ELF-1 (cell line): ENCODE measurements at regions not wholly inside any gene's neighbourhood (a gene's known extent, or its start where the extent isn't known, plus 50 kb on each side); places are given as distances from the start of the nearest gene placed in this dataset.

Experiments used
- DNase-seq: peaks from one replicate; pipeline ENCODE4 v3.0.0-alpha.2; 2016; ENCODE audit warnings: low read depth, low spot score

DNA sequence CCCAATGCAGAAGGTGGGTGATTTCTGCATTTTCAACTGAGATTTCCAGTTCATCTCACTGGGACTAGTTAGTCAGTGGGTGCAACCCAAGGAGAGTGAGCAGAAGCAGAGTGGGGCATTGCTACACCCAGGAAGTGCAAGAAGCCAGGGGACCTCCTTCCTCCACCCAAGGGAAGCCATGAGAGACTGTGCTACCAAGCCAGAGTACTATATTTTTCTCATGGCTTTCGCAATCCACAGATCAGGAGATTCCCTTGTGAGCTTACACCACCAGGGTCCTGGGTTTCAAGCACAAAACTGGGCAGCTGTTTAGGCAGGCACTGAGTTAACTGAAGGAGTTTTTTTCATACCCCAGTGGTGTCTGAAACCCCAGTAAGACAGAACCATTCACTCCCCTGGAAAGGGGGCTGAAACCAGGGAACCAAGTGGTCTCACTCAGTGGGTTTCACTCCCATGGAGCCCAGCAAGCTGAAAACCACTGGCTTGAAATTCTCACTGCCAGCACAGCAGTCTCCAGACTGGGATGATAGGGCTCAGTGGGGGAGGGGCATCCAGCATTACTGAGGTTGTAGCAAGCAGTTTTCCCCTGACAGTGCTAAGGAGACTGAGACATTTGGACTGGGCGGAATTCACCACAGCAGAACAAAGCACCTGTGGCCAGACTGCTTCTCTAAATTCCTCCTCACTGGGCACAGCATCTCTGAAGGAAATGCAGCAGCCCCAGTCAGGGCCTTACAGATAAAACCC lies 903.4 kb downstream of the TECRL start:
- no peak for DNase-seq

DNA sequence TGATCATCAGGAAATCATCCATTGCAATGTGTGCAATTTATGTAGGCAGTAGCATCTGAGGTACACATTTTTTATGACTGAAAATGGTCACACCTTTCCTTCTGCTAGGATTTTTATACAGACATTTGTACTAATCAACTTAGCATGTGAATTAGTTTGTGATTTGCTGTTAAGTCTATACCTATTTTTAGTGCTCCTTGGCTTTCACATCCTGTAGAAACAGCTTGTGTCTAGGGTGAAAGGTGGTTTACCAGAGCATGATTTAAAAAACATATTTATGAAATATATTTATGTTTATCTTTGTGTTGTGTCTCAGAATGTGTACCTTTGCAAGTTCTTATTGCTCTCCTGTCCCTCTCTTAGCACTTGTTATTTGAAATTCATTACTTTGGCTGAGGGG lies 916.0 kb downstream of the TECRL start:
- DNase-seq: no peak

DNA sequence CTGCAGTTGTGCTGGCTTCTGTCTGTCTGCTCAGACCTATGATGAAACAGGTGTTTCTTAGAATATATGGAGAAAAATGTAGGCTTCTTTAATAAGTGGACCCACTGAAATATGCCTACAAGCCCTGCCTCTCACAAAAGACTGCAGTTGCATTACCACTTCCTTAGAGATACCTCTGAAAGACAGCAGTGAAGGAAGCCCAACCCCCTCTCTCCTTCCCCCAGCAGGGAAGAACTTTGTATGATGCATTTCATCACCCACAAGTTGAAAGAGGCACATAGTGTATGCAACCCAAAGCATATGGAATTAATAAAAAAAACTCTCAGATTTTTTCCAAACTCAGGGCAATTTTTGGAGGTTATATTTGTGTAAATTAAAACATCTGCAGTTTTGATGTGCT lies 916.7 kb downstream of the TECRL start:
- no peak for DNase-seq

DNA sequence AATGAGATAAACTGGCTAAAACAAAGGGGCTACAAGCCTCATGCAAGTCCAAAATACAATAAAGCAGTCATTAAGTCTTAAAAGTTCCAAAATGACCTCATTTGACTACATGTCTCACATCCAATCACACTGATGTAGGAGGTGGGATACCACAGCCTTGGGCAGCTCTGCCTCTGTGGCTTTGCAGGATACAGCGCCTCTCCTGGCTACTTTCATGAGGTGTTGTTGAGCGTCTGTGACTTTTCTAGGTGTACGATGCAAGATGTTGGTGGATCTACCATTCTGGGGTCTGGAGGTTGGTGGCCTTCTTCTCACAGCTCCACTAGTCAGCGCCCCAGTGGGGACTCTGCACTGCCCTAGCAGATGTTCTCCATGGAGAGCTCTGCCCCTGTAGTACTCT lies 944.9 kb downstream of the TECRL start:
- no peak for DNase-seq

DNA sequence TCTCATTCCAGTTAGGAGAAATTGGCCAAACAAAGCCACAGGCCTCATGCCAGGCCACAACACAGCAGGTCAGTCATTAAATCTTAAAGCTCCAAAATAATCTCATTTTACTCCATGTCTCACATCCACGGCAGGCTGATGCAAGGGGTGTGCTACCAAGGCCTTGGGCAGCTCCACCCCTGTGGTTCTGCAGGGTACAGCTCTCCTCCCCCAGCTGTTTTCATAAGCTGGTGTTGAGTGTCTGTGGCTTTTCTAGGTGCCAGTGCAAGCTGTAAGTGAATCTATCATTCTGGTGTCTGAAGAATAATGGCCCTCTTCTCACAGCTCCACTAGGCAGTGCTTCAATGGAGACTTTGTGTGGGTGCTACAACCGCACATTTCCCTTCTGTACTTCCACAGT lies 949.2 kb downstream of the TECRL start:
- no peak for DNase-seq

DNA sequence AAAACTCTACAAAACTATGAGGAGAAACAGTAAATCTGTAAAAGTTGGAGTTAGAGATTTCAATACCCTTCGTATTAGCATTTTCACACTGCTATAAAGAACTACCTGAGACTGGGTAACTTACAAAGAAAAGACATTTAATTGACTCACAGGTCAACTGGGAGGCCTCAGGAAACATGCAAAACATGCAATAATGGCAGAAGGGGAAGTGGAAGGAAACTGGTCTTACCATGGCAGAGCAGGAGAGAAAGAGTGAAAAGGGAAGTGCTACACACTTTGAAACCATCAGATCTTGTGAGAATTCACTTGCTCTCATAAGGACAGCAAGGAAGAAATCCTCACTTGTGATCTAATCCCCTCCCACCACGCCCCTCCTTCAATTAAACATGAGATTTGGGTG lies 949.9 kb downstream of the TECRL start:
- DNase-seq: no peak

DNA sequence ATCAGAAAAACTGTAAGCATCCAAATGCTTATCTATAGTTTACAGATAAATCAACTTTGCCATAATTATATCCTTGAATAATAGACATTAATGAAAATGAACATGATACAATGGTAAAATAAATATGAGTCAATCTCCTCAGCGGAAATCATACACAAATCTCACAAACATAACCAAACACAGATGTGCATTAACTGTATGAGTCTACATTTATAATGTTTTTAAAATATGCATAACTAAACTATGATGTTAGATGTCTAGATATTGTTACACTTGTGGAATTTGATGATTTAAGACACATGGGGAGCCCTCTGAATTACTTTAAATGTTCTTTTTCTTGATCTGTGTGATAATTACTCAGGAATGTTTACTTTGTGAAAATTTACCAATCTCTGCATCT lies 951.2 kb downstream of the TECRL start:
- DNase-seq: no peak

DNA sequence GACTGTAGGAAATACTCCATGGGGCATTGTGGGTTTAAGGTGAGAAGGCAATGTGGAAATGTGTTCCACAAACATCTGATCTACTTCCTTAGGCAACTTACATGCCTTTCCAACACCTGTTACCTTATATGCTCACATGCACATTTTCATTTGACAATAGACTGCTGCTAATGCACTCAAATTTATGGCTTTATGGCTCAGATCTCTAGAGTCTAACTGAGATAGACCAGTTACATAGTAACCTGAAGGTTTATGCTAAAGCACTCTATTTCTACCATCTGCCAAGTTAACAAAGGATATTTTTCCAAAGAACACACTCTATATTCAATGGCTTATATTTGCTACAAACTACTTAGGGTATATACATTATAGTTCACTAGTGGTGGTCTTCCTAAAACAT lies 969.0 kb downstream of the TECRL start:
- DNase-seq: no peak

DNA sequence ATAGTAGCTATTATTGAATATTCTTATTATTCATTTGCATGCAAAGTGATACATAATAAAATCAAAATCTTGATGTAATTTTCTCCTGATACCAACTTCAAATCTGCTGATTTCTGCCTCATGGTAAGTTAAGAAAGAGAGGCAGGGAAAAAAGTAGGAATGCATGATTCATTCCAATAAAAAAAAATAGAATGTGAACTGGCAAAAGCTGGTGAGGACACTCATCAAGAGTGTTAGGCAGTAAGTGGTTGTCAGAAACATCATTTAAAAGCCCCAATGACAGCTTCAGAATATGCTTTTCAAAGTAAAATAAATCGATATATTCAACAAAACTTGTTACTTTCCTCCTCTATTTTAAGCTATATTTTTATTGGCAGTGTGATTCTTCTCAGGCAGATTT lies 979.1 kb downstream of the TECRL start:
- no peak for DNase-seq

DNA sequence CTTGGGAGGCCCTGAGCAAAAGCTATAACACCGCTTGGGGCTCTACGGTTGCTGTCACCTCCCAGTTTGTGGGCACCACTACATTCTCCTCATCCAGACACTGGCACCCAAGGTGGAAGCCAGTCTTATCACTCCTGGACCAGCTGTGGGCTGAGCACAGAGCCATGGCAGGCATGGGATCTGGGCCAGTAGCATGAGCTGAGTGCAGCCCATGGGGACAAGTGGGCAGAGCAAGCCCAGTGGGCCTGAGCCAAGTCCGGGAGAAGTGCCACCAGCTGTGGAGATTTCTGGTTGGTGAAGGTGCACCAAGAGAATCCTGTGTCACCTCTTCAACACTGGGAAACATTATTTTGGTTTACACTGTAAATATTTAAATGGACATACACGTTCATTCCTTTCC lies 1013.0 kb downstream of the TECRL start:
- no peak for DNase-seq

DNA sequence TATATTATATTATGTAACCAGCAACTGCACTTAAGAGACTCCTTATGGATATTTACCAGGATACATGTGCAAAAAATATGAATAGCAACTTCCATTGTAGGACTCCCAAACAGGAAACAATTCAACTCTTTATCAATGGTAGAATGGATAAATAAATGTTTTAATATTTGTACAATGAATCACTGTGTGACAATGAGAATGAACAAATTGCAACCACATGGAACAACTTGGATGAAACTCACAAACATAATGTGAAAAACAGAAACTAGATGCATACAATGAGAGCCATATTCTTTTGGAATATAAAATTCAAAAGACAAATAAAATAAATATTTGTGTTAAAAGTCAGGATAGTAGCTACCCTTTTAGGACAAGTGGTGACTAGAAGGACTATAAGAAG lies 1015.7 kb downstream of the TECRL start:
- no peak for DNase-seq

DNA sequence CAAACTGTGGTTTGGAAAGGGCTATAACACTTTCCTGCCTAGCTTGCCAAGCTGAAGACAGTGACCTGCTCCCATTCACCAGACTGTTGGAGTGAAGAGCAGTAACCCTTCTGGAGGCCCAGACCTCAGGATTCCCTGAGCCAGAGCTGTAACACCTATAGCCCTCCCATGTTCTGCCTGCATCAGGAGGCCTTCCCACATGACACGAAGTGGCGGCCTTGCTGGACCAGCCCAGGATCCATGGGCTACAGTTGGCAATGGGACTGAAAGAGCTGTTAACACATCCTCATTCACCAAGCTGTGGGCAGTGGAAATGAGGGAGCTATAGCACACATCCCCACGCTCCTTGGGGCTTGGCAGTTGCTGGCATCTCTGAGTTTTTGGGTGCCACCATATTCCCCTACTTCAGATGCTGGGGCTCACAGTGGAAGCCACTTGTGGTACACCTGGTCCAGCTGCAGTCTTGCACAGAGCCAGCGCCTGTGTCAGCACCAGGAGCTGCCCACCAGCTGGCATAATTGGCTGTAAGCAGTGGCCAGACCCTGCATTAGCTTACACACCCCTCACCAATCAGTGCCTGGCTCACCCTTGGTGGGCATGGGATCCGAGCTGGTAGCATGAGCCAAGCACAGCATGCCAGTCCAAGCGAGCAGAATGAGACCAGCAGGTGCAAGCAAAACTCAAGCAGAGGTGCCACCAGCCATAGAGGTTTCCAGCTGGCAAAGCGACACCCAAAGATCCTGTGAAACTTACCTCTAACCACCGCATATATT lies 1029.3 kb downstream of the TECRL start:
- no peak for DNase-seq

DNA sequence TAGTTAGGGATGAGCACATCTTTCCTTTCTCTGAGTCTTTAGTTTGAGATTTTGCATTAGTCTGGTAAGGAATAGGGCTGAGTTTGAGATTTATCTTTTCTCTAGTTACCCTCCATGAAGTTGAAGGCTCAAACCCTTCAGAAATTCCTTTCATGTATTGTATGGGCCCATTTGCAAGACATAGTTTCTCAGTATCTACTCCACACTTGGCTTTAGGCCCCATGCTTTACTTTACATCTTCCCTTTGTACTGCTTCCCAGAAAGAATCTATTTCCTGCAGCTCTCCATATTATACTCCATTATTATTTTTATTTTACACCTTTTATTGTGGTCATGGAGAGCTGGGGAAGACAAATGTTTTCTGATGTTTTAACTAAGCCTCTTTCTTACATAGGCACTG lies 1038.2 kb downstream of the TECRL start:
- DNase-seq: no peak

DNA sequence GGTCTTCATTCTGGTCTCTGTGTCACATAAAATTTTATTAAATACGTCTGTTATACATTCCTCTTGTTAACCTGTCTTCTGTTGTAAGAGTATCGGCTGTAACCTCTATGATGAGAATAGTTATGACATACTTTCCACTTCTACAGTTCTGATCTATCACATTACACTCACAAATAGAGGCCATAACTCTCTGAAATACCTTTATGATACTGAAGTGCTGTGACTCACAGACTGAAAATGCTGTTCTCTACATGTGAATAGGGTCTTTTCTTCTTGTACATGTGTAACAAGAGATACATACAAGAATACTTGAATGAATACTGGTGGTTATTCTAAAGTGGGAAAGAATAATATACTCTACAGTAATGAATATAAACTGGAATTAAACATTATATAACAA lies 1047.6 kb downstream of the TECRL start:
- DNase-seq: no peak

DNA sequence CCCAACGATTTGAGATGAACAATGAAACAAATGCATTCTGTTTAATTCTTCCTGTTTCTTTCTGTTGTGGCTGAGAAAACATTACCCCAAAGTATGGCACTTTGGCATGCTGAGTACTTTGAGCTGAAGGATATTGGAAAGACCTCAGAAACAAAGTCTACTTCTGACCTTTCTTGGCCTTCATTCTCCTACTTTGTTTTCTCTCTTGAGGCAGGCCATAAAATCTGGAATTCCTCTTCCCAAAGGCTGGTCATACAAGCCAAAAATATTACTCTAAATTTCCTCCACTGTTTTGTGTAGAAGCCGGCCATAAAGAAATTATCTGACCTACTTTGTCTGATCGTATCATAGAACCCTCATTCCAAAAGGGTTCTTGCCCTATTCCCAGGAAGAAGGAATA lies 1048.2 kb downstream of the TECRL start:
- DNase-seq: no peak

DNA sequence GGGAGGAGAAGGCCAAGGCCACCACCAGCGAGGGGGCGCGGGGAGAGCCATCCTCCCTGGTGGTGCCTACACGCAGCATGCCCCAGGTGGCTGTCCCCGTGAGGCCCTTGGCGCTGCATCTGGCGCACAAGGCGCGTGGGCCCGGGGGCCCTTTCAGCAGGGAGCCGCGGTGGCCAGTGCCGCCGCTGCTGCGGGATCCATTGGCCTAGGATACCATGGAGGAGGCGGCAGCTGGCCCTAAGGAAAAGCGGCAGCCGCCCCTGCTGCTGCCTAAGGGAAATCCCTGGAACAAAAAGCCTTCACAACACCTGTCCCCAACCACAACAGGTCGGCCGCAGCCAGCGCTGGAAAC lies 1059.6 kb downstream of the TECRL start:
- no peak for DNase-seq

DNA sequence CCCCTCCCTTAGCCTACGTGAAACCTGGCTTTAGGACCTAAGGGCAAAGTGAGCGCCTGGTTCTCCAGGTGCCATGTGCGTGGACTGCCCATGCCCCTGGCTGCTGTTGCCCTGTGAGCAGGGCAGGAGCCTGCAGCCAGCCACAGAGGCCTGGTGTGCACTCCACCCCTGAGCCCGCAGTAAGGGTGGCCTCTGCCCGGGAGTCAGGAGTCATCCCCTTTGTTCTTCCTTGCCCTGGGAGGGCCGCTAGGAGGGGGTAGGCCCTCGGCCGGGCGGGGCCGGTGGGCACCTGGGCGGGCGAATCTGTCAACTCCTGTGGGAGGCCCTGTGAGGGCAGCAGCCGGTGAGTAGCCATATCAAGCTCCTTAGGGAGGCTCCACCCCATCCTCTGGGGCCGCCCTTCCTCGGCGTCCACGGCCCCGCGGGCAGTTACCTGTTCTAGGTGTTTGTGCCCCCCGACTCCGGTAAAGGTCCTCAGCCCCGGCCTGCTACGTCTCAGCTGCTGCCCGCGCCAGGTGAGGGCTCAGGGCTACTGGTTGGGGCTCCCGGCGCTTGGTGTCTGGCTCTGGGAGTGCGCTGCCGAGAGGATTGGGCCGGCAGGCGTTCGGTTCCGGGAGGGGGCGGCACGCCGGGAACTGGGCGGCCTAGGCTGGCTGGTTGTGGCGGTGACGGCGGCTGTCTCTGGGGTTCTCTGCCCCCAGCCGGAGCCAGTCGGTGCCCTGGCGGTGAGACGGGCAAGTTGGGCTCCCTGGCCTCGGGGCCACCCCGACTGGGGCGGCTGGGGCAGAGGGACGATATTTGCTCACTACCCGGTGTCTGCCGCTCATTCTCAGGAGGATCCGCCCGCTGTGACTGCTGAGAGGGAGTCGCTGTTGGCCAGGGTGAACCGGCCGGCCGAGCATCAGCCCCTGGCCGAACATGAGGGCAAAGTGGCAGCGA lies 1060.2 kb downstream of the TECRL start:
- DNase-seq: no peak

DNA sequence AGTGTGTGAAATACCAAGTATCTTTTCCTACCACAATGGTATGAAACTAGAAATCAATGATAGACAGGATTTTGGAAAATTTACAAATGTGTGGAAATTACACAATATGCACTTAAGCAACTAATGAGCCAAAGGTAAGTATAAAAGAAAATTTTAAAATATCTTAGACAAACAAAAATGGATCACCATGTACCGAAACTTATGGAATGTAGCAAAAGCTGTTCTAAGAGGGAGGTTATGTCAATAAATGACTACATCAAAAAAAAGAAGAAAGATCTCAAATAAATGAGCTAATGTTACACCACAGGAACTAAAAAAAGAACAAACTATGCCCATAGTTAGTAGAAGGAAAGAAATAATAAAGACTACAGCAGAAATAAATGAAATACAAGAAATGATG lies 1084.1 kb downstream of the TECRL start:
- no peak for DNase-seq

DNA sequence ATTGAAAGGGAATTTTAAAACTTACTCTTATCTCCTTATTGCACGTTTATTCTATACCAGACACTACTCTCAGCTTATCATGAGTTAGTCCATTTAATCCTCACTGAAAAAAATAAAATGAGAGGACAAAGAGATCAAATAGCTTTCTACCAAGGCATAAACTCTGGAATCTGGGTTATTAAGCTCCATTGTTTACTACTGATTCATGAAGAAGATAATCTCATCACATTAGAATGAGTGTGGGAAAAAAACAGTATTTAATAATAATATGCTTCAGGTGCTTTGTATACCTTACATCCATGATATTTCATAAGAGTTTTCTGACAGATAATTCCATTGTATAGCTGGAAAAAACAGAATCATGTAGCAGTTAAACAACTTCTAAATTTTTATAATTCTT lies 1092.6 kb downstream of the TECRL start:
- DNase-seq: no peak

DNA sequence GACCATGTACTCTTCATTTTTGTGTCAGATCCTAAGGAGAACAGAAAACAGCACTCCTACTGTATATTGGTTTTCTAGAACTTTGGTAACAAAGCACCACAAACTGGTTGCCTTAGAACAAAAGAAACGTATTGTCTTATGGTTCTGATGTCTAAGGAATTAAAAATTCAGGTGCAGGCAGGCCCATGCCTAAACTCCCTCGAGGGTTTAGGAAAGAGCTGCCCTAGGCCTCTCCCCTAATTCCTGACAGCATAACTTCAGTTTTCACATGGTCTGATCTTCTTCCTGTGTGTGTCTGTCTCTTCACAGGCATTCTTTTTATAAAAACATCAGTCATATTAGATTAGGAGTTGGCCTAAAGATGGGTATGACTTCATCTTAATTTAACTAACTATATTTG lies 1093.6 kb downstream of the TECRL start:
- no peak for DNase-seq

DNA sequence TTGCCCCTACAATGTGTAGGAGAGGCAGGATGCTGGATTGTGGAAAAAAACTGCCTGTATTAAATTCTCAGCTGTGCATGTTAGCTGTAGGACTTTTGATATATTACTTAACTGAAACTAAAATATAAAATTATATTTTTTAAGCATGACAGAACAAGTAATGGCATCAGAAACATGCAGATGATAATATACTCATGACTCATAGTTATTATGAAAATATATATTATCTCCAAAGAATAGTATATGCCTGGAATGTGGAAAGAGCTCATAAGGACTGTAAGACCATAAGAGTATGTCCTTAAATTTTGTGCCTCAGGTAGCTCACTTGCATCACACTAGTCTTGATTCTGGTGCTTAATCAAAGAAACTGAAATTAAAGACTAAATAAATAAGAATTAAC lies 1100.6 kb downstream of the TECRL start:
- no peak for DNase-seq

DNA sequence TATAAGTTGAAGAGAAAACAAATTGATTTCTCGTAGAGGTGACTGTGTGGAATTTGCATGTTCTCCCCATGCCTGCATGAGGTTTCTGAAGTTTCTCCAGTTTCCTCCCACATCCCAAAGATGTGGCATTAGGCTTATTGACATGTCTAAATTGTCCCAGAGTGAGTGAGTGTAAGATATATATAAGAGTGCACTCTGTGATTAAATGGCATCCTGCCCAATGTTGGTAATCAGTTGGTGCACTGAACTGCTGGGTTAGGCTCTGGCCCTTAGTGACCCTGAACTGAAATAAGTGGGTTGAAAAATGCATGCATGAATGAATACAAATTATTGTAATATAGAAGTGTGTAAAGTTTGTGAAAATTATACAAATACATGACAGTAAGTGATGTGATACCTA lies 1106.5 kb downstream of the TECRL start:
- DNase-seq: no peak
